Small intestine (tissue), 7 donors: ENCODE measurements at regions not wholly inside any gene's neighbourhood (a gene's known extent, or its start where the extent isn't known, plus 50 kb on each side); places are given as distances from the start of the nearest gene placed in this dataset.

Experiments
- DNase-seq, 2 donors: peaks; one replicate each; pipeline versions ENCODE4 v3.0.0 to v3.0.0-alpha.2; 2013
- FAIRE-seq: peaks from 2 replicates; lab custom pipeline; 2012; peaks lifted over from hg19 to GRCh38; lab: Jason Lieb, UNC
- H3K27ac ChIP-seq, 3 donors: one replicate each; pipeline ENCODE4 v1.5.1; 2013; ENCODE audit warnings: low read length in 2 of 3, mild to moderate bottlenecking in 2 of 3, control low read depth in 1 of 3, inconsistent platforms in 1 of 3, low read depth in 1 of 3, moderate library complexity in 1 of 3
- H3K27me3 ChIP-seq, 3 donors: one replicate each; pipeline ENCODE4 v1.6.1; 2013; ENCODE audit warnings: low read length in 3 of 3, inconsistent platforms in 1 of 3; ENCODE audit not compliant: control insufficient read depth in 3 of 3, insufficient read depth in 3 of 3
- H3K36me3 ChIP-seq, 3 donors: one replicate each; pipeline ENCODE4 v1.6.1; 2013; ENCODE audit warnings: low read length in 3 of 3, inconsistent platforms in 1 of 3, low read depth in 1 of 3, mild to moderate bottlenecking in 1 of 3, moderate library complexity in 1 of 3; ENCODE audit not compliant: control insufficient read depth in 3 of 3, insufficient read depth in 2 of 3
- H3K4me1 ChIP-seq, 3 donors: one replicate each; pipeline ENCODE4 v1.6.1; 2013; ENCODE audit warnings: low read length in 2 of 3, inconsistent platforms in 1 of 3, low read depth in 1 of 3, mild to moderate bottlenecking in 1 of 3, moderate library complexity in 1 of 3; ENCODE audit not compliant: control insufficient read depth in 3 of 3, insufficient read depth in 2 of 3
- H3K4me3 ChIP-seq, 3 donors: one replicate each; pipeline ENCODE4 v1.5.1; 2013; ENCODE audit warnings: low read length in 3 of 3, control low read depth in 1 of 3, inconsistent platforms in 1 of 3, low read depth in 1 of 3, mild to moderate bottlenecking in 1 of 3, moderate library complexity in 1 of 3
- H3K9me3 ChIP-seq, 2 donors: one replicate each; pipeline ENCODE4 v1.6.1; 2013; ENCODE audit warnings: low read depth in 1 of 2, low read length in 1 of 2; ENCODE audit not compliant: control insufficient read depth in 2 of 2, insufficient read depth in 1 of 2
- WGBS, 3 donors: extraction: QIAGEN DNeasy Blood & Tissue Kit; methylation state at CpG; one replicate each; pipeline ENCODE4 v1.1.7; 2013; 5-methylcytosine and 5-hydroxymethylcytosine counted together
- donor health status: healthy with polysubstance abuse.
- donor health status: control.
- donor health status: control.
- donor health status: Bipolar disorder and iron deficiency.
- donor health status: healthy.

- Histone ChIP-seq H3K36me3 (no peaks in the 10 kb centered on the region), H3K9me3 (no peaks in the 10 kb centered on the region), H3K27ac (no peak overlapping the region), H3K27me3 (peaks cover 0 to 6% (median 2%) of the 10 kb centered on the region in 3 donors), H3K4me3 (no peak overlapping the region), H3K4me1 (no peaks in the 10 kb centered on the region)
- DNase-seq (no peak), FAIRE-seq (no peak)
- 69 to 87% (median 77%) methylated on average over 18 of the region's 18 CpGs for WGBS, 3 donors
Observed at GRCh38 chr22:49677495-49677889, 150.2 kb downstream of the BRD1 start.

- H3K27me3 ChIP-seq: peaks cover 0 to 7% (median 3%) of the 10 kb centered on the region in 3 donors
- FAIRE-seq: no peak
Observed at GRCh38 chr22:49676783-49677494, 150.7 kb downstream of the BRD1 start.

GRCh38 chr22:49676230-49676629 is 151.4 kb downstream of the BRD1 start:
- 59 to 79% (median 68%) methylated on average over 5 of the region's 5 CpGs for WGBS, 3 donors
- FAIRE-seq: no peak
- Histone ChIP-seq H3K27me3 (peaks cover 0 to 11% (median 10%) of the 10 kb centered on the region in 3 donors), H3K36me3 (no peaks in the 10 kb centered on the region), H3K4me3 (no peak overlapping the region), H3K27ac (no peak overlapping the region), H3K9me3 (no peaks in the 10 kb centered on the region), H3K4me1 (no peaks in the 10 kb centered on the region)
- DNase-seq: no peak

More at GRCh38 chr22:49676783-49677494, 150.7 kb downstream of the BRD1 start:
- H3K4me1 ChIP-seq: no peaks in the 10 kb centered on the region
- WGBS, 3 donors: 59 to 67% (median 63%) methylated on average over 9 of the region's 9 CpGs
- no peak overlapping the region for H3K4me3 ChIP-seq
- DNase-seq: no peak
- no peak overlapping the region for H3K27ac ChIP-seq
- H3K9me3 ChIP-seq: no peaks in the 10 kb centered on the region
- no peaks in the 10 kb centered on the region for H3K36me3 ChIP-seq

DNA sequence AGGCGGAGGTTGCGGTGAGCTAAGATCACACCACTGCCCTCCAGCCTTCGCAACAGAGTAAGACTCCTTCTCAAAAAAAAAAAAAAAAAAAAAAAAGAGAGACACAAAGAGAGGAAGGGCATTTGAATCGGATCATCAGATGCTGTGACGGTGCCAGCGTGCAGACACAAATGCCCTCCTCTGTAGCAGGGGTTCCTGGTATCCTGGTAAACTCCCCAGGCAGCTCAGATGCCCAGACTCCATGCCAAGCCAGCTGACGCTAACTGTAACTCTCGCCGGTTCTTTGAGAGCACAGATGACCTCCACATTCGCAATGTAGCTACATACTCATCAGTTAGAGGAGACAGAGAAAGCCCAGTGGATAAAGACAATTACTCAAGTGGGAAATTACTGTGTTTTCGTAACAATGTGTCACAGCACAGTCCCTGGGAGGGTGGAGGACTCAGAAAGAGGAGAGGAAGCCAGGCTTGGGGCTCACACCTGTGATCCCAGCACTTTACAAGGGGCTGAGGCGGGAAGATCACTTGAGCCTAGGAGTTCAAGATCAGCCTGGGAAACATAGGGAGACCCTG is 153.1 kb downstream of the BRD1 start:
- 88 to 90% (median 89%) methylated on average over 12 of the region's 12 CpGs for WGBS, 3 donors
- H3K36me3 ChIP-seq: no peaks in the 10 kb centered on the region
- no peaks in the 10 kb centered on the region for H3K9me3 ChIP-seq
- peaks cover 0 to 17% (median 16%) of the 10 kb centered on the region in 3 donors for H3K27me3 ChIP-seq
- FAIRE-seq (no peak), DNase-seq (no peak)
- H3K4me1 ChIP-seq: no peaks in the 10 kb centered on the region
- no peak overlapping the region for H3K27ac ChIP-seq
- H3K4me3 ChIP-seq: no peak overlapping the region

DNA sequence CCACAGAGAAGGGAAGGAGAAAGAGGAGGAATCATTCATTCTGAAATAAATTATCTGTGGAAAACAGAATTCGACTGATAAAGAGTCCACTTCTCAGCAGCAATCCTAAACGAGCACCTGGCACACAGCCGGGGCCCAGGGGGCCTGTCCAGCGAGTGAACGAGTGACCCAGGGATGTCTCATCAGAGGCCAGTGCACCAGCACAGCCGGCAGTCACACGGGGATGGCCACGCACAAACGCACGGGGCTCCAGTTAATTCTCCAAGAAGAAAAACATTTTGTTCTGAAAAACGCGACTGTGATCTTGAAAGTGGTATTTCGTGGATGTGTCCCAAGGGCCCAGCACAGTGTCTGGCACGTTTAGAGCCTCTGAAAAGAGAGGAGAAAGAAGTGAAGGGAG is 154.6 kb downstream of the BRD1 start:
- Histone ChIP-seq H3K36me3 (no peaks in the 10 kb centered on the region), H3K27ac (no peak overlapping the region), H3K4me3 (no peak overlapping the region), H3K9me3 (peaks cover 0 to 2% of the 10 kb centered on the region in 2 donors), H3K27me3 (peaks cover 3 to 22% (median 17%) of the 10 kb centered on the region in 3 donors), H3K4me1 (no peaks in the 10 kb centered on the region)
- FAIRE-seq (no peak), DNase-seq (no peak)
- WGBS, 3 donors: 44 to 50% (median 46%) methylated on average over 14 of the region's 14 CpGs

DNA sequence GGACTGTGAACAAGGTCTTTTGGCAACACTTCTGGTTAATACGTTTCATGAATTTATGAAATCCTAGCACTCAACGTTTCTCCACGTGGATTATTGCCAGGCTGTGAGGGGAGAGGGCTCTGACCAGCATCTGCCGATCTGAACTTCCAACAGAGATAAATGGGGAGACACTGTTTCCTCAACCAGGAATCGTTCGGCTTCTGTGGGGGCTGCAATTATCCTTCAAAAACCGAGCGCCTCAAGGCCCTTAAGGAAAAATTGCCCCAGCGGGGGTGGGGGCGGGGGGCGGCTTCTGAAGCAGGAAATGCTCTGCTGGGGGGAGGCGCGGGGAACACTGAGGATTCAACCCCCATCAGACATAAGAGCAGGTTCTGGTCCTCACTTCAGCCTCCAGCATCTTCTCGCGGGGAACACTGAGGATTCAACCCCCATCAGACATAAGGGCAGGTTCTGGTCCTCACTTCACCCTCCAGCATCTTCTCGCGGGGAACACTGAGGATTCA is 155.6 kb downstream of the BRD1 start:
- Histone ChIP-seq H3K9me3 (peaks cover 0 to 2% of the 10 kb centered on the region in 2 donors), H3K4me3 (no peak overlapping the region), H3K27ac (no peak overlapping the region), H3K4me1 (no peaks in the 10 kb centered on the region), H3K36me3 (no peaks in the 10 kb centered on the region), H3K27me3 (peaks cover 3 to 22% (median 17%) of the 10 kb centered on the region in 3 donors)
- WGBS, 3 donors: 40 to 69% (median 56%) methylated on average over 15 of the region's 17 CpGs
- DNase-seq (no peak), FAIRE-seq (no peak)

DNA sequence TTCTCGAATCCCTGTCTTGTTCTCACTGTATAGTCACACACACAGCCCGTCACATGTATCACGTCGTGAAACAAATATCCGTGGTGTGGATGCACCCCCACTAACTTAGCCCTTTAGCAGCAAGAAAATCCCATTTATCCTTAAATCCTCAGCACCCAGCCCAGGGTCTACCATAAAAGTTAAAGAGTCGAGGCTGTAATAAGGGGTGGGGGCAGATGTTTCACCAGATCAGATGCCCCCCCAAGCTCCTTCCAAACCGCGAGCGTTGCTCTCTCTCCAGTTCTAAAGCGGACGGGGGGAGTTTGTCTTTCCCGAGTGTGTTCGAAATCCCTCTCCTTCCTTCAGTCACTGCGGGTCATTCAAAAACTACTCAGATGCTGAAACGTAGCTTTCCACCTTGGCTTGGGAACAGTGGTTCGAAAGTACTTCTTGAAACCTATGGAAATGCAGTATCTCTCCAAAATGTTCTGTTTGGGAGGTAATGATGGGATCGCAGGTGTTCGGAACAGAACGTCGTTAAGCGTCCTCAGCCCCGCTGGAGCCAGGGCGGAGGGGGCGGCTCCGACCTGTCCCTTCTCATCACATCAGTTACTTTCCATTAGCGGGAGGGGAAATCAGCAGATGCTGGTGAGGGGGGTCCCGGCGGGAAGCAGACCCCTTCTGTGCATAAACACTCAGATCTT is 156.2 kb downstream of the BRD1 start:
- H3K4me1 ChIP-seq: no peaks in the 10 kb centered on the region
- no peak for DNase-seq
- H3K4me3 ChIP-seq: no peak overlapping the region
- peaks cover 3 to 22% (median 17%) of the 10 kb centered on the region in 3 donors for H3K27me3 ChIP-seq
- no peak overlapping the region for H3K27ac ChIP-seq
- no peaks in the 10 kb centered on the region for H3K36me3 ChIP-seq
- peaks cover 0 to 2% of the 10 kb centered on the region in 2 donors for H3K9me3 ChIP-seq
- WGBS, 3 donors: 13 to 27% (median 19%) methylated on average over 28 of the region's 28 CpGs
- FAIRE-seq: no peak
